RCC 7860 (cell line): ENCODE measurements at regions not wholly inside any gene's neighbourhood (a gene's known extent, or its start where the extent isn't known, plus 50 kb on each side); places are given as distances from the start of the nearest gene placed in this dataset.
A peak's percentile ranks its signal among the peaks of the same experiment; 100 is the strongest.

Source experiments
- DNase-seq: peaks from one replicate; pipeline ENCODE4 v3.0.0-alpha.2; 2015; ENCODE audit warnings: low spot score
- FAIRE-seq: peaks from 2 replicates; lab custom pipeline; 2012; peaks lifted over from hg19 to GRCh38; lab: Jason Lieb, UNC

GRCh38 chr1:4591926-4592325, 62.5 kb upstream of the AJAP1 start:
- DNase-seq = no peak
- no peak for FAIRE-seq

DNA sequence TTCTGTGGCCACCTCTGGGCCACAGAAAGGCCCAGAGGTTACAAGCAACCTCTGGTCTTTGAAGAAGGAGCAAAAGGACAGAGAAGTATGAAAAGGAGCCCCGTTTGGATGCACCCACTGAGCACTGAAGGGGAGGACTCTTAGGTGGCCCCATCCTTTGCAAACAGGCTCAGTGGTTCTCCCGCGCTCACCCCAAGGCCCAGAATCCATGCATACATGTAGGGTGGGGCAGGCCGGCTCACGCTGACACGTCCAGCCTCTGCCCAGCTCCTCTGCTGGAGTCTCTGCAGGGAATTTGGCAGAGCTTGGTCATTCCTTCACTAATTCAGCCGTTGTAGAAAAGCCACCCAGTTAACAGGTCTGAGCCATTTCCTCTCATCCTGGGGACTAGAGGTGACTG, 61.3 kb upstream of the AJAP1 start:
- no peak for DNase-seq
- no peak for FAIRE-seq

DNA sequence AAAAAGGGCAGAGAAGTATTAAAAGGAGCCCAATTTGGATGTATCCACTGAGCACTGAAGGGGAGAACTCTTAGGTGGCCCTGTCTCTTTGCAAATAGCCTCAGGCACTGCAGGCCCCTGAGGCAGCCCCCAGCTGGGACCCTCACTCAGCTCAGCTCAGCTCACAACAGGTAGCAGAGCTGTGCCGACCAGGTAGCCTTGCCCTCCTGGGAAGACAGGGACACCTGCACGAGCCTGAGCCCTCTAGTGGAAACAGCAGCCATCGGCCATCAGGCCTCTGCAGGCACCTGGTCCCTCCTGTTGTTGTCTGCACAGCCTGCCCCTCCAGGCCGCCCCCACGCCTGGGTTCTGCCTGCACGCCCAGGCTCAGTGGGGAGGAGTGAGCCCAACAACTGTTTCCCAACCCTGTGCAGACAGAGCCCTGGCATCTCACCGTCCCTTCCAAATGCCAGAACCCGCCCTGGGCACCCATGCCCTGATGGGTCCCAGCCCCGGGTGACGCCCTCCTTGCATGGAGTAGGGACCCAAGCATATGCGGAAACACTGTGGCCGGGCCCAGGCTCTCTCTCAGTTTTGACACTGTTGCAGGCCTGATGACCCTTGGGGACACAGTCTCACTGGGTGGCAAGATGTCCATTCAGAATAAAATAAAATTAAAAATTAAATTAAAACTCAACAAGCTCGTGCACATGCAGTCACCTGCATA, 60.0 kb upstream of the AJAP1 start:
- no peak for DNase-seq
- no peak for FAIRE-seq

DNA sequence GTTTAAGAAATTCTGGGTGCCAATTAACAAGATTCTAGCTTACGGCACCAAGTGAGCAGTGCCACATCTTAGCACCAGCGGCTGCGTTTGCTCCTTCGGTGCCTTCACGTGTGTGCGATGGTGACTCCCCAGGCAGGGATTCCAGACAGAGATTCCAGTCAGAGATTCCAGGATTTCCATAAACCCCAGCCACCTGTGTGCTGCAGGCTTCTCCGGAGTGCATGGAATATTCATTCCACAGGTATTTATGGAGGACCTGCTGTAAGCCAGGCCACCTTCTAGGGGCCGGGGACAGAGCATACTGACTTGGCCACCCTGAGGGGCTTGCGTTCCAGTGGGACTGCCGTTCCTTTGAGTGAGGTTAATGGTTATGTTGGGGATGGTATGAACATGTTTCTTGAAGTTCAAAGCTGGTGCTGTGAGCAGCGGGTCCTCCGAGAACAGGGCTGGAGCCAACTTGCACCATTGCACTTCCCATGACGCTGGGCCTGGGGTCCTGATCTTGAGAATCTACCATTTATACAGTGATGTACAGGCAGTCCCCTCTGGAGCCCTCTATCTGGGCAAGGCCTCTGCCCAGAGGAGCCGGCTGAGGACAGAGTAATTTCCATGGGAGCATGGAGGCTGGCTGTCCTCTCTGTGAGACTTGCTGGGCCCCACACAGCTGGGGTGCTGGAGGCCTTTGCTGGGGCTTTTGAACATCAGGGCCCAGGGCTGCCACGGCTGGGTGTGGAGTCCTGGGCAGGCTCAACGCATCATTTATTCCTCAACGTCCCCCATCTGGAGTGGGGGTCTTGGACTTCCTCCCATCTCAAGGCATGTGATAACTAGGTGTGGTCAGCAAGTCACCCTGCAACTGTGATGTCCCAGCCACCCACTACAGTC, 58.8 kb upstream of the AJAP1 start:
- FAIRE-seq = no peak
- no peak for DNase-seq

GRCh38 chr1:4596486-4596885, 57.9 kb upstream of the AJAP1 start:
- no peak for FAIRE-seq
- no peak for DNase-seq

DNA sequence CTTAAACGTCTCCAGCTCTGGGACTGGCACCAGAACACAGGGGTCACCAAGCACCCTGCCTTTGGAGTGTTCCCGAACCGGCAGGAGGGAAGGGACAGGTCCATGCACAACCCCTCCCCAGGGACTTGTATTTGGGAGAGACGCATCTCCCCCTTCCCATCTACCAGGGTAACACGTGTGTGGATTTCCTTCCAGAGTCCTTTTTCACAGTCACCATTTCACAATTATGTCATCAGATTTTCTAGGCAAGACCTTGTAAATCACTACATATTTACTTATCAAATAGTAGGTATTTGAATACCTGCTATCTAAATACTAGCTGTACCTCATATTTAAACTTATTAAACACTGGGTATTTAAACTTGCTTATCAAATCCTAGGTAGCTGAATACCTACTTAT, 57.4 kb upstream of the AJAP1 start:
- no peak for FAIRE-seq
- no peak for DNase-seq

DNA sequence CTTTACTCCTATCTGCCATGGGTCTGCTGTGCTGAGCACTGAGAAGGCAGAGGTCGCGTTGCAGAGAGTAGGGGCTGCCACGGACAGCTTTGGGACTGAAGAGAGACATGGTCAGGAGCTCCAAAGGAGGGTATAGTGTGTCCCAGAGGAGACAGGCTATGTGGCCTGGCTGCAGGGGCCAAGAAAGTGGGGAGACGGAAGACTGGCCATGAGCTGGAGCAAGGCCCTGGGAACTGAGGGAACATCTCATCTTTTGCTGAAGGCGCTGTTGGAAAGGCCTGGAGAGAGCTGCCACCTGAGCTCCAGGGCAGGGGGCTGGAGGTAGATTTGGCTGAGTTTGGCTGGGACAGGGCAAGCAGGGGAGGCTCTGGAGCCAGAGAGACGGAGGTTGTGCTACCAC, 55.8 kb upstream of the AJAP1 start:
- no peak for FAIRE-seq
- no peak for DNase-seq

- DNase-seq = no peak
Observed at GRCh38 chr1:4599521-4599920, 54.9 kb upstream of the AJAP1 start.

GRCh38 chr1:4599951-4600481, 54.4 kb upstream of the AJAP1 start:
- FAIRE-seq (no peak), DNase-seq (no peak)

More at GRCh38 chr1:4599521-4599920, 54.9 kb upstream of the AJAP1 start:
- no peak for FAIRE-seq

DNA sequence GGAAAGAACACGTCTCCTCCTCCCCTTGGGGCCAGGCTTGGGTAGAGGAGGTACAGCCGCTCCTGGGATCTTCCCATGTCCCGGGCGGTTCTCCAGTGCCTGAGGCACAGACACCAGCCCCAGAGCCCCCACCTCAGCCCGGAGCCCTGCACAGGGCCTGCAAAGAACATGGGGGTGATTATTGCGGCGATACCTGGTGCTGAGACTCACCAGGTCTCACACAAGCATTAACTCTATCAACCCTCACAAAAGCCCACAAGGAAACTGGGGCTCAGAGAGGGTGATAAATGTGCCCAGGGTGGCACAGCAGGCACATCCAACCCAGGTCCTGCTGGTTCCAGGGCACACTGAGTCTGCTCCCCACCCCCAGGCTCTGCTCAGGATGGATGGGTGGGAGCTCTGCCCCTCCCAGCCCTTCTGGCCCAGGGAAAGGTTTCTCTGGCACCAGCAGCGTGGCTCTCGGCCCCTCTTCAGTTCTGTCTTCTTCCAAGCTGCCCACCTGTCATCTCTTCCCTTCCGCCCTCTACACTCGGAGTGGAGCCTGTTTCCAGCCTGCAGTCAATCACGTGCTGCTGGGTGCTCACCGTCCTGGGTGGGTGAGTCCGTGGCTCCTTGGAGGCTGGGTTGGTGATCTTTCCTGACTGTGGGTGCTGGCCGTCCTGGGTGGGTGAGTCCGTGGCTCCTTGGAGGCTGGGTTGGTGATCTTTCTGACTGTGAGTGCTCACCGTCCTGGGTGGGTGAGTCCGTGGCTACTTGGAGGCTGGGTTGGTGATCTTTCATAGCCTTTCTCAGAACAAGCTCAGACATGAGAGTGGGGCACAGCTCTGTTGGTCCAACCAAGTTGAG, 53.6 kb upstream of the AJAP1 start:
- DNase-seq (no peak), FAIRE-seq (no peak)

DNA sequence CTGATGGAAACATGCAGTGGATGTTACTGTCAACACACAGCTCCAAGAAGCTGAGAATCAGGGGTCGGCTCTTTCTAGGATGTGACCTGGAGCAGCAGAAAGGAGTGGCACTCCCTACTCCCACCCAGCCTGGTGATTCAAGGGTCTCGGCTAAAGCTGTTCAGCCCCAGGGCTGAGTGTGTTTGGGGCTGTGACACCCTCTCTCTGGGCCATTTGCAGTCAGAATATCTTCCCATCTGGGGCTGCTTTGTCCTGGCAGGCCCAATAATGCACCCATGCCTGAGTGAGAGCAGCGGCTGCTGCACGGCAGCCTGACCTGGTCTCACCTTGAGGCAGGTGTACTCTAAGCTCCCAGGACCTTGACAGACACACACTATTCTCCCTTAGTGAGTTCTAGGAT, 52.5 kb upstream of the AJAP1 start:
- DNase-seq = no peak
- FAIRE-seq = no peak

- DNase-seq = no peak
- no peak for FAIRE-seq
Observed at GRCh38 chr1:4602462-4603294, 51.7 kb upstream of the AJAP1 start.

DNA sequence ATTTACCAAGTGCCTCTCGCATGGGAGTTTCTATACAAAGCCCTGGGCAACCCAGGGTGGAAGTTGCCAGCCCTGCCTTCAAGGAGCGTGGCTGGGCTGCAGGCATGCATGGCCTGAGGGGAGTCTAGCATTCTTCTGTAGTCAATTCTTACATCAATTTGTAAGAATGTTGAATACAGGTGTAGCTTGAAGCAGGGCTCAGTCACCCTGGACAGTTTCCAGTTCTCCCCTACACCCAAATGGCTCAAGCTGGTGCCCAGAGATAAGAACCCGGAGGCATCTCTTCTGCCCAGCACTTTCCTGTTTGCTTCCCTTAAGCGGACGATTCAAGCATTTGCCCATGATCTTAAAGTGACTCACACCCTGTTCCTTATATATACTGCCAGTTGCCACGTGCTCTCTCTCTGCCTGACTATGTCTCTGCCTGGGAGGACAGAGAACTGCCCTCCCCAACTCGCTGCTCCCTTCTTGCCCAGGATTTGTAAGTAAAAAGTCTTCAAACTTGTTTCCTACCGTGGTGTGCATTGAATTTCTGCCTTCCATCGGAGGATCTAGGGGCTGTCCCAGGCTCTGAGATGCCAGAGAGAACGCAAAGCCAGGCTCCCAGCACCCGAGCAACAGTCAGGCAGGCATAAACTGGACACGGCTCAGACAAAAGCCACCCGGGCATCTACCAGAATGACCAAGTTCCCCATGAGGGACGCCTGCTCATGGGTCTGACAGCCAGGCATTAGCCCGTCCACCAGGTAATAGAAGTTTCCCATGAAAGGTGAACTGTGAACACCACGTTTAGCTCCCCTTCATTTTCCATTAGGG, 50.9 kb upstream of the AJAP1 start:
- DNase-seq (peak; percentile 16), FAIRE-seq (no peak)
